Hepatocyte (in vitro differentiated cells): ENCODE measurements at regions not wholly inside any gene's neighbourhood (a gene's known extent, or its start where the extent isn't known, plus 50 kb on each side); places are given as distances from the start of the nearest gene placed in this dataset.

Source experiments
- DNase-seq: peaks from one replicate; pipeline ENCODE4 v3.0.0-alpha.2; 2016; ENCODE audit warnings: low spot score
- H2AFZ ChIP-seq: fragments of 200-600 bp; sonication (generic); 2 replicates; pipeline ENCODE4 v1.6.0; 2016; ENCODE audit warnings: antibody characterized with exemption, mild to moderate bottlenecking
- H3K27ac ChIP-seq: fragments of 200-600 bp; sonication (generic); 2 replicates; pipeline ENCODE4 v1.5.1; 2016; ENCODE audit warnings: mild to moderate bottlenecking
- H3K27me3 ChIP-seq: fragments of 200-600 bp; sonication (generic); 2 replicates; pipeline ENCODE4 v1.6.1; 2016
- H3K36me3 ChIP-seq: fragments of 200-600 bp; sonication (generic); replicated peaks from 2 replicates; pipeline ENCODE4 v1.5.1; 2016; ENCODE audit warnings: low read depth; ENCODE audit not compliant: insufficient read depth
- H3K4me1 ChIP-seq: fragments of 200-600 bp; sonication (generic); 2 replicates; pipeline ENCODE4 v1.5.1; 2016; ENCODE audit warnings: mild to moderate bottlenecking, moderate library complexity; ENCODE audit not compliant: insufficient read depth
- H3K4me2 ChIP-seq: fragments of 200-600 bp; sonication (generic); 2 replicates; pipeline ENCODE4 v1.6.0; 2016
- H3K4me3 ChIP-seq: fragments of 200-600 bp; sonication (generic); 2 replicates; pipeline ENCODE4 v1.5.1; 2016; ENCODE audit warnings: mild to moderate bottlenecking
- H3K79me2 ChIP-seq: fragments of 200-600 bp; sonication (generic); 2 replicates; pipeline ENCODE4 v1.6.0; 2017; ENCODE audit warnings: mild to moderate bottlenecking
- H3K9me2 ChIP-seq: fragments of 200-600 bp; sonication (generic); replicated peaks from 2 replicates; pipeline ENCODE4 v1.6.0; 2017; ENCODE audit warnings: mild to moderate bottlenecking; ENCODE audit not compliant: insufficient read depth
- H3K9me3 ChIP-seq: fragments of 200-600 bp; sonication (generic); 2 replicates; pipeline ENCODE4 v1.5.1; 2016; ENCODE audit warnings: low read depth, mild to moderate bottlenecking
- H4K20me1 ChIP-seq: fragments of 200-600 bp; sonication (generic); 2 replicates; pipeline ENCODE4 v1.6.0; 2016; ENCODE audit warnings: mild to moderate bottlenecking; ENCODE audit not compliant: insufficient read depth, poor library complexity, severe bottlenecking
- EZH2 ChIP-seq: fragments of 200-600 bp; sonication (generic); IDR thresholded peaks from 2 replicates; pipeline ENCODE4 v1.6.1; 2016; ENCODE audit warnings: antibody characterized with exemption, mild to moderate bottlenecking, borderline replicate concordance
- EZH2phosphoT487 ChIP-seq: fragments of 200-600 bp; sonication (generic); IDR thresholded peaks from one replicate; pipeline ENCODE4 v1.6.1; 2018; ENCODE audit warnings: antibody characterized with exemption, mild to moderate bottlenecking, low read depth, moderate library complexity; ENCODE audit not compliant: unreplicated experiment, severe bottlenecking
- WGBS: methylation state at CpG from one replicate; pipeline ENCODE4 v1.1.6; 2016; ENCODE audit warnings: low lambda C conversion rate; ENCODE audit errors: missing lambda C conversion rate; 5-methylcytosine and 5-hydroxymethylcytosine counted together
- TF ChIP-seq, protein P1 (sequence below): fragments of 200-600 bp; sonication (generic); IDR thresholded peaks from 2 replicates; pipeline ENCODE4 v1.5.1; 2016; ENCODE audit warnings: antibody characterized with exemption, mild to moderate bottlenecking; ENCODE audit not compliant: poor library complexity

DNA sequence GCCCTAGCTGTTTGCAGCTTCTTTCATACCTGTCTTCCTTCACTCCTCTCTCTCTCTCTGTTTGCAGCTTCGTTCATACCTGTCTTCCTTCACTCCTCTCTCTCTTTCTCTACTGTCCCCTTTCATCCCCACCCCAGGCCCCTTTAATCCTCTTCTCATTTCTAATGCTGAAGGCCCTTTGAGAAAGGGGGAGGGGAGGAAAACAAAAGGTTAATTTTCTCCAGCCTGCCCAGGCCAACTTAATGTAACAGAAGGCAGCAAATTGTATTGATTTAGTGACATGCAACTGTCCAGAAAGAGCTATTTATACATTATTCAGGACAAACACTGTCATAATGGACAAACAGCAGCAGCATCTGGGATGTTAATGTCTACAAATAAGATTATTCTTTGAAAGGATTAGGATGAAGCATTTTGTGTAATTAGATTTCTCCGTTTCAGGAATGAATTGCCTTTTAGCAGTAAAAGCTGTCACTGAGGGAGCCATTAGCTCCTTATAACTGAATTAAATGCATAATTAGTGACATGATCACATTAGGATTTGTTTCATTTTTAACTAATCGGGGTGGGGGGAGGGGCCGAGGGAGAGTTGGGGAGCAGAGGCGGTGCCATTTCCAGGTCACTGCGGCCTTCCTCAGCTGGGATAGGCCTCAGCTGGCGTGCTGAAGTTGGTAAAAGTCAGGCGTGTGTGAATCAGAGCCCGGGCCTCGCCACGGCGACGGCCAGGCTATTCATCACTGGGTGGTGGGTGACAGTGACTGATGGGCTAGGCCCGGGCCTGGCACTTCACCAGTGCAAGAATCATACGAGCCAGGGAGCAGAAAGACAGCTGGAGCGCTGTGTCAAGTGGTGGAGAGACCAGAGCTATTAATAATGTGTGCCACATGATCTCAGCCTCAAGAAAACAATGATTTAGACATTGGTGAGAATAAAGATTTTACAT is 174.5 kb downstream of the NKX6-1 start:
- no peak overlapping the region for H3K4me2 ChIP-seq

DNA sequence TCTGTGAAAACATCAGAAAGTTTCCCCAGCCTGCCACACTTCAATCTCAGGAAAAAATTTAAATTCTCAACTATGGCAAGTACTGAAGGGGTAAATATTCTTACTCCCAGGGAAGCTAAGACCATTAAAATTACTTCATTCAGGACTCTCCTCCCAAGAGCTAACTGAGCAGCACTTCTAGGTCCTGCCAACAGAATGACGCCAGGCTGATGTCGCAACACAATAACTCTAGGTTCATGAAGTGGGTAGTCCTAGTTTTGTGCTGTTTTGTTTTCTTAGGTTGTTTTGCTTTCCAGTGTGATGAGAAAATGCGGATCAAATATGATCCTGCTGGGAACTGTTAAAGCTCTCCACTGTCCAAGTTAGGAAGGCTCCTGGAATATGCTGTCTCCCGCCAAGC is 180.0 kb downstream of the NKX6-1 start:
- Histone ChIP-seq H3K79me2 (no peaks in the 10 kb centered on the region), H3K4me1 (no peaks in the 10 kb centered on the region), H3K27ac (no peak overlapping the region), H3K9me3 (no peaks in the 10 kb centered on the region), H3K9me2 (no peaks in the 10 kb centered on the region), H4K20me1 (no peaks in the 10 kb centered on the region), H3K36me3 (no peaks in the 10 kb centered on the region), H2AFZ (no peak overlapping the region), H3K27me3 (no peaks in the 10 kb centered on the region), H3K4me2 (no peak overlapping the region), H3K4me3 (no peak overlapping the region)
- TF ChIP-seq, protein P1, sequence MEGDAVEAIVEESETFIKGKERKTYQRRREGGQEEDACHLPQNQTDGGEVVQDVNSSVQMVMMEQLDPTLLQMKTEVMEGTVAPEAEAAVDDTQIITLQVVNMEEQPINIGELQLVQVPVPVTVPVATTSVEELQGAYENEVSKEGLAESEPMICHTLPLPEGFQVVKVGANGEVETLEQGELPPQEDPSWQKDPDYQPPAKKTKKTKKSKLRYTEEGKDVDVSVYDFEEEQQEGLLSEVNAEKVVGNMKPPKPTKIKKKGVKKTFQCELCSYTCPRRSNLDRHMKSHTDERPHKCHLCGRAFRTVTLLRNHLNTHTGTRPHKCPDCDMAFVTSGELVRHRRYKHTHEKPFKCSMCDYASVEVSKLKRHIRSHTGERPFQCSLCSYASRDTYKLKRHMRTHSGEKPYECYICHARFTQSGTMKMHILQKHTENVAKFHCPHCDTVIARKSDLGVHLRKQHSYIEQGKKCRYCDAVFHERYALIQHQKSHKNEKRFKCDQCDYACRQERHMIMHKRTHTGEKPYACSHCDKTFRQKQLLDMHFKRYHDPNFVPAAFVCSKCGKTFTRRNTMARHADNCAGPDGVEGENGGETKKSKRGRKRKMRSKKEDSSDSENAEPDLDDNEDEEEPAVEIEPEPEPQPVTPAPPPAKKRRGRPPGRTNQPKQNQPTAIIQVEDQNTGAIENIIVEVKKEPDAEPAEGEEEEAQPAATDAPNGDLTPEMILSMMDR = no peak
- DNase-seq = no peak
- 77% methylated on average over 4 of the region's 4 CpGs for WGBS

More for the DNA sequence above, 174.5 kb downstream of the NKX6-1 start:
- TF ChIP-seq, protein P1 = no peak
- TF ChIP-seq EZH2phosphoT487 (no peak), EZH2 (no peak)
- H3K36me3 ChIP-seq = no peaks in the 10 kb centered on the region
- no peaks in the 10 kb centered on the region for H3K9me2 ChIP-seq
- H3K9me3 ChIP-seq = no peaks in the 10 kb centered on the region
- H2AFZ ChIP-seq = no peak overlapping the region
- no peak for DNase-seq
- H3K4me1 ChIP-seq = no peaks in the 10 kb centered on the region
- no peaks in the 10 kb centered on the region for H4K20me1 ChIP-seq
- 79% methylated on average over 16 of the region's 16 CpGs for WGBS
- H3K27me3 ChIP-seq = no peaks in the 10 kb centered on the region
- H3K27ac ChIP-seq = no peak overlapping the region
- no peak overlapping the region for H3K4me3 ChIP-seq
- H3K79me2 ChIP-seq = no peaks in the 10 kb centered on the region

DNA sequence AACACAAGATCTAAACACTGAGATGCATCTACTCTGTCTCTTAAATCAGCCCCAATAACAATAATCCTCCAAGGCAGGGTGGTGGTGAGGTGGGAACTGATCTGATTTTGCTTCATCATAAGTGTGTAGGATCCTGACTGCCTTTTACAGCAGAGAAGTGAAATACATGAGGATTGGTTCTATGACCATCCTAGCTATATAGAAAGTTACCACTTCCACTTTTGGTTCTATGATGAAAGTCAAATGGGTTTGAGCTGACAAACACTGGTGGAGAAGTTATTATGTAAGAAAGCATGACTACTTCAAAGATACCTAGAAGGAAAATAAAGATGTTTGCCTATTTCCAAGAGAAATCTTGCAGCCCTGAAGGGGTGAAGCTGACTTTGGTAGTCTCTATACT is 181.6 kb downstream of the NKX6-1 start:
- H3K27ac ChIP-seq = no peak overlapping the region
- TF ChIP-seq, protein P1 = no peak
- TF ChIP-seq EZH2phosphoT487 = no peak
- no peak for TF ChIP-seq EZH2
- no peaks in the 10 kb centered on the region for H3K27me3 ChIP-seq
- H3K4me2 ChIP-seq = no peak overlapping the region
- H3K9me3 ChIP-seq = no peaks in the 10 kb centered on the region
- H3K36me3 ChIP-seq = no peaks in the 10 kb centered on the region
- H3K79me2 ChIP-seq = no peaks in the 10 kb centered on the region
- H4K20me1 ChIP-seq = no peaks in the 10 kb centered on the region
- no peak overlapping the region for H2AFZ ChIP-seq
- no peak for DNase-seq
- H3K4me3 ChIP-seq = no peak overlapping the region
- H3K4me1 ChIP-seq = no peaks in the 10 kb centered on the region
- no peaks in the 10 kb centered on the region for H3K9me2 ChIP-seq
